Astrocyte of the hippocampus (primary cell): ENCODE measurements at regions not wholly inside any gene's neighbourhood (a gene's known extent, or its start where the extent isn't known, plus 50 kb on each side); places are given as distances from the start of the nearest gene placed in this dataset.
A peak's percentile ranks its signal among the peaks of the same experiment; 100 is the strongest.
"Not testable (repeated sequence)": the region's sequence is repeated elsewhere in the genome, so short reads cannot be mapped to it uniquely, and the experiment has no call there.

Experiments
- DNase-seq: peaks from one replicate; pipeline ENCODE4 v3.0.0; 2011; ENCODE audit warnings: low read depth, low spot score

DNA sequence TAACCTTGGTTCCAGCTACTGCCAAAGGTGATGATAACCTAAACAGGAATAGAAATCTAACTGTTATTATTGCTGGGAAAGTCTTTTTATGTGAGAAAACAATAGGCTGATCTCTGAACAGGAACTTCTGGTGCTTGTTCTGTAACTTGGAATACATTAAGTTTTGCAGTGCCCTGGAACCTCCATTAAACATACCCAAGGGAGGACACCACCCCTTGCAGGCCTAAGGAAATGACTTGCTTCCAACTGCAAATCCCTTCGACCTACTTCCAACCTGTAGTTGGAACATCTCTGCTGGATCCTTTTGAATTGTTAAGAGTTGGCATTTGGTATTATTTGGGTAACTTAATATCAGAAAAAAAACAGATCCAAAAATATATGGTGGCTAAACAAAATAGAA lies 188.4 kb upstream of the API5 start:
- DNase-seq = no peak

DNA sequence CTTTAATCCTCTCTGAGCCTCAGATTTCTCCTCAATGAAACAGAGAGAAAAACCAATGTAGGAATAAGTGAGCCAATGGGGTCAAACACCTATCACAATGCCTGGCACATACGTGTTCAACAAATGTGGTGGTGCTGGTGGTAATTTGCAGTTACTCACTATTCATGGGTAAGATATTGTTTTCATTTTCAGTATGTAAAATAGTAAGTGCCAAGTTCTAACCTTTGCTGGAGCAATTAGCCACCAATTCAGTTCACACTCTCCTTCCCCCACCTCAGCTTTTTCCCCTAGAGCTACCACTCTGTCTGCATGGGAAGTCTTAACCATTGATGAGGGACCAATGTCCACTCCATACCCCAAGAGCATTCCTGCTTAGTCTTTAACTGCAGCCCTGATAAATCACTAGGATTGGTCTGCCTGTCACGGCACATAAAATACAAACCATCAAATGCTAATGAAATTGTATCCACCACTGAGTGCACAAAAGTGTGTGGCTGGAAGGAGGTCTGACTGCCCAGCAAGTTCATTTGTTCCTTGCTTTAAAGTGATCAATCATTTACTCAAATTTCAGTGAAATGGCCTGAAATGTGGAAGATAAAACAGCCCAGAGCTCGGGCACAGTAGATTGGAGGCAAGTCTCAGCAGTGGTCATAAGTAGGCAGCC lies 187.4 kb upstream of the API5 start:
- no peak for DNase-seq

DNA sequence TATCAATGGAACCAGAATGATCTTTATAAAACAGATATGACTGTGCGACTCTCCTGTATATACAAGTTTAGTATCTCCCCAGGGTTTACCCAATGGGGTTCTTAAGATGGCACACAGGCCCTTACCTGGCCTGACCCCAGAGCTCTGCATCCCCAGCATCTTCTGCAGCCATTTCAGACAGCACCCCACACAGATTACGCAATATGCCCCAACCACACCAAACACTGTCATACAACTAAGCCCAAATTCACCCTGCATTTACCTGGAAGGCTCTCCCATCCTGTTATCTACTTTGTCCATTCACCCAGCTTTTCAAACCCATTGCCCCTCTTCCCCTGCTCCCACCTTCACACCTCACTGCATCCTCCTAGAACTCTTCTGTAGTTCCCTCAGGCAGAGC lies 182.5 kb upstream of the API5 start:
- no peak for DNase-seq

DNA sequence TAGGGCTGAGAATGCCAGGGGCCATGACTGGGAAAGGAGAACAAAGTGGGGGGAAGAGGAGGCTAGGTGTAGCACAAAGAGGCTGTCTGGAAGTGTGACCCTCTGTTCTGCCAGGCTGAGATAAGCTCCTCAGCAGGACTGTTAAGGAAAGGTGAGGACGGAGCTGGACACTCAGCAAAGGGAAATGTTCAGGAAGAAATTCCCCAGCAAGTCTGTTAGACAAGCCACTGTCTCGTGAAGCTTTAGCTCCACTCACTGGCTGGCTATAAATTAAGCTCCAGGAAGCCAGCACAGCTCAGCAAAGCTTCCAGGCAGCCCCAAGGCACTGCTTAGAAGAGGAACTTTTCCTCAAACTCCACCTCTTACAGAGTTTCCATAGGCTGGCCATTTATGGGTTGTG lies 181.2 kb upstream of the API5 start:
- DNase-seq = peak; percentile 20

DNA sequence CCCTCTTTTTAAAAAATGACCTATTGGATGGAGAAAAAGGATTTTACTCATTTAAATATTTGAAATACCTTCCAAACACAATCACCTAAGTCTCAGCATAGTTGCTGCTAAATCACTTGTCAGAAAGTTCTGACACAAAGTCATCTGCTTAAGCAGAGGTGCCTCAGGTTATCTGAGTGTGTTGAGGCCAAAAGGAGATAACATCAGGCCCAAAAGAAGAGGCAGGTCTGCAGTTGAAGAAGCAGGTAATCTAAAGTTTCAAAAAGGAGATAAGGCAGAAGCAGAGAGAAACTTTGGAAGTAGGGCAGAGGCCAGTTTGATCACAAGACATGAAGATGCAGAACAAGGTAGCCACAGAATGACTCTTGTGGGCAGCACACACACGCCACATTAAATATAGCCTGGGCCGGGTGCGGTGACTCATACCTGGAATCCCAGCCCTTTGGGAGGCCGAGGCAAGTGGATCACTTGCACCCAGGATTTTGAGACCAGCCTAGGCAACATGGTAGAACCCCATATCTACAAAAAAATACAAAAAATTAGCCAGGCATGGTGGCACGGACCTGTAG lies 175.7 kb upstream of the API5 start:
- DNase-seq = no peak

DNA sequence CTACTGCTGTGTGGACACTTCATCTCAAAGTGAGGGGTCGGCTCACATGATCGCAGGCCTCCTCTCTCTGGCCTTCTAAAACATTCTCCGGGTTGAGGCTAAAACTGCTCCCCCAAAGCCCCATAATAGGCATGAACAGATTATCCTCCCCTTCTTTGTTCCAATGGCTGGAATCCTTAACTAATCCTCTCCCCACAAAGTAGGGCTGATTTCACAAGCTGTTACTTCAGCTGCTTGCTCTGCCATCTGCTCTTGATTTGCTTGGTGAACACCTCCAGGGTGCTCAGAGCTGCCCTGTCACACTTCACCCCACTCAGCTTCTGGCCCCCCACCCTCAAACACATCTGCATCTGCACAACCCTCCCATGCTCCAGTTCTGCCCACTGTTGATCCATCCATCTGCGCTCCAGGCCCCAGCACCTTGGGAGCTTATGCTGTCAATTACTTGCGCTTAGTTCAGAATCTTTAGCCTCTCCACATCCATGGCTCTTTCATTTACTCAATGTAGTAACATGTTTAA lies 173.1 kb upstream of the API5 start:
- DNase-seq = no peak

DNA sequence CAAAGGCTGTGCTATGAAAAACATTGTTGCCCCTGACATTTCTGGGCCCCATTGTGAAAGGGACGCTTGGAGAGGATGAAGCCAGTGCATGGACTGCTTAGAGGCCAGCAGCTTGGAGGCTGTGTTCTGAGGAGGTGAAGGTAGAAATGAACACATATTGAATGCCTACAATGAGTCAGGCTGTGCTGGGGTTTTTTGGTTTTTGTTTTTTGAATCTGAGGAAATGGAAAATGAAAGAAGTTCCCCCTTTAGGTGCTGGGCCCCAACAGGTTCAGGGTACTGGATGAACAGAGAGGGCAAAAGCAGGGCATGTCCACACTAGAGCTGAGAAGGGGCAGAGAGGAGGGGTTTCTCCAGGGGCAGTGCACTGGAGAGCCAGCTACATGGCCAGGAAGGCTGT lies 166.1 kb upstream of the API5 start:
- no peak for DNase-seq

DNA sequence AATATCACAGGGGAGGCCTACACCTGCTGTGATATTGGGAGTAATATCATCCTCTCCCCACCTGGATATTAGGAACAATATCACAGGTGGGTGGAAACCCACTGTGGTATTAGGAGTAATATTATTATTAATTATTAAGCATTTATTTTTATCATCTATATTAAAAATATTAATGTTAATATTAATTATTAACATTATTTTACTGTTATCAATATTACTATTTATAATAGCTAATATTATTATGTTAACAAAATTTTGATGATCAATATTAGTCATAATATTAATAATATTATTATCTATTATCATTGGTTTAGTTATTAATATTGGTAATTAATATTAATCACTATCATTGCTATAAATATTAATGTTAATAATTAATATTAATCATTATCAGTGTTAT lies 161.1 kb upstream of the API5 start:
- DNase-seq = no peak

DNA sequence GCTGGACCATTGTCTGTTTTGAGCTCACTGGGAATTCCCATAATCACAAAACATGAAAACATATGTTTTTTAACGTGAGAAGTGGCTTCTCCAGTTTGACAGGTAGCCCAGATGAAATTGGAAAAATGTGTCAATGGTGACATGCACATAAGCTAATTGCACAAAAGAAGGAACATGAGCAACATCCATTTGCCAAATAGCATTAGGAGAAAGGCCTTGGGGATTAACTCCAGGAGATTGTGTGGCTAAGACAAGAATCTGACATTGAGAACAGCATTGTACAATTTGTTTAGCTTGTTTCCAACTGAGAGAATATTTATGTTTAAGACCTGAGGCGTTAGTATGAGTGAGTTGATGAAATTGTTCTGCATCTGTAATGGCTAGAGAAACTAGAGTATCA lies 147.0 kb upstream of the API5 start:
- DNase-seq = no peak

DNA sequence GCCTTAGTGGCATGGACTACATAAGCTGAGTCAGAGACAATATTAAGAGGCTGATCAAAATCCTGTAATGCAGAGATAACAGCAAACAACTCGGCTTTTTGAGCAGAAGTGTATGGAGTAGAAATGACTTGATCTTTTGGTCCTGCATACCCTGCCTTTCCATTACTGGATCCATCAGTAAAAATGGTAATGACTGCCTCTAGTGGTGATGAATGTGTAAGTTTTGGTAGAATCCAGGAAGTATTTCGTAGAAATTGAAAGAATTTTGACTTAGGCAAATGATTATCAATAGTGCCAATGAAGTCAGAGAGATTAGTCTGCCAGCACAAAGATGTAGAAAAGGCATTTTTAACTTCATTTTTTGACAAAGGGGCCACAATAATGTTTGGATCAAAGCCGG lies 146.4 kb upstream of the API5 start:
- not testable (repeated sequence) for DNase-seq

DNA sequence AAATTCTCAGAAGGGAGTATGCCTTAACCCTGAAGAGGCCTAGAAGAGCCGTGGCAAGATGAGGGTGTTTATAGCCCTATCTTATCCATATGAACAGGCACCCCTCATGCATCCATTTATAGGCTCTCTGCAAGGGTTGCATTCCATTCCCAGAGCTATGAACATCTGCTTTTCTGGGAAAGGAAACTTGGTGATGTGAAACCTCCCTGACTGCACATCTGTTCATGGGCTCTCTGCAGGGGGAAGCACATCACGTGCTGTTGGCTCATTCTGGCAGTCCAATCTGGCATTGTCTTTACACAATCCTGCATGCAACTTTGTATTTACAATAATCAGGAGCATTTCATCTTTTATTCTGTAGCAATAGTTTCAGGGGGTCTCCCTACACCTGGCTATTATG lies 143.6 kb upstream of the API5 start:
- not testable (repeated sequence) for DNase-seq

DNA sequence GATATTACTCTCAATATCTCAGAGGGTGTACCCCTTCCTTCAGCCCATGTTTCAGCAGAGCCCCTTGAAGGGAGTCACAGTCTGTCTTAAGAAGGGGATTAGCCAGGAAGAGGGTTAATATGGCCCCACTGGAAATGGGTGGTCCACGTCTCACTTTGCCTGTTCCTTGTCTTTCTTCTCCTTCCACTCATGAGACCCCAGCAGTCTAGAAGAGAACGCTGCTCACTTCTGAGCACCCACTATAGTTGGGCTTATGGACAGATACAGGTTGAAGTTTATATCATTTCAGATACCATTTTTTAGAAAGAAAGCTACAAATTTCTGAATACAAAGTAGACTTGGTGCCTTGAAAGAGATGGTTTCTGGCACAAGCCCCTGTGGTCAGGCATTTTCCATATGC lies 139.3 kb upstream of the API5 start:
- DNase-seq = no peak

DNA sequence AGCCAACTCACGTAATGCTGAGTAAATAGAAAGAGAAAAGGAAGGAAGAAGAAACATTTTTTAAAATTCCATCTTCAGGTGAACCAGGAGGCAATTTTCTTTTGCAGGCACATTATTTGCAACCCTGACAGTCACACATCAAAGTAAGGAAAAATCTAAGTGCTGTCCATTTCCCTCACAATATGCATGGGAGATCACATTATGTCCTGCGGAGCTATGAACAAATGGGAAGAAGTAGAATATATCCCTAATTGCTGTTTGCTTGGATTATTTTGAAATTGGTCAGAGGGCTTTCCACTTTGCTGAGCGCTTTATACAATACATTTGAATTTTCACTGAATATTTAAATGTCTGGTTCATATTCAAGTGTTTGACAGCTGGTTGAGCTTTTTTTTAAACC lies 133.8 kb upstream of the API5 start:
- no peak for DNase-seq

DNA sequence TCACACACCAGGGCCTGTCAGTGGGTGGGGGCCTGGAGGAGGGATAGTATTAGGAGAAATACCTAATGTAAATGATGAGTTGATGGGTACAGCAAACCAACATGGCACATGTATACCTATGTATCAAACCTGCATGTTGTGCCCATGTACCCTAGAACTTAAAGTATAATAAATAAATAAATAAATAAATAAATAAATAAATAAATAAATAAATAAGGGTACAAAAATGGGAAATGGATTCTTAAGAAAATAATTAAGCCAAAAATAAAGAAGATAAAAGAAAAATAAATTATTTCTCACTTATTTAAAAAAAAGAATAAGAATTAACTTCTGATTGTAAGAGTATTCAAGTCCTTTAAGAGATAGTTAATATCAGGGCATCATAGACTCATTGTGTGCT lies 117.3 kb upstream of the API5 start:
- not testable (repeated sequence) for DNase-seq

DNA sequence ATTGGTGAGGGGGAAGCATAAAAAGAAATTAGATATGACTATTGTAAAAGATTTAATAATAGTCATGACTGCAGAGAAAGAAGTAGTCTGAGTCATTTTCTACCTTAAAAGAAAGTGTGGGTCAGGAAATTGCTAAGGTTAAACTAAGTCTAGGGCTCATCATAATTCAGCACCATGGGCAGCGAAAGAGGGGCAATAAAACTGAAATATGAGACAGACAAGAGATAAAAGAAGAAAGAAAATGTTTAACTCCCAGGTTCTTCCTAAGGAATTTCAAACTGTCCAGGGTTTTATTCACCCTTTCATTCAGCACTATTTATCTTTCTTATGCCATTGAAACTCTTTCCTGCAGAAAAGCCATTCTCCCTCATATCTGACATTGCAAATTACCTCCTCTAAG lies 114.4 kb upstream of the API5 start:
- no peak for DNase-seq

DNA sequence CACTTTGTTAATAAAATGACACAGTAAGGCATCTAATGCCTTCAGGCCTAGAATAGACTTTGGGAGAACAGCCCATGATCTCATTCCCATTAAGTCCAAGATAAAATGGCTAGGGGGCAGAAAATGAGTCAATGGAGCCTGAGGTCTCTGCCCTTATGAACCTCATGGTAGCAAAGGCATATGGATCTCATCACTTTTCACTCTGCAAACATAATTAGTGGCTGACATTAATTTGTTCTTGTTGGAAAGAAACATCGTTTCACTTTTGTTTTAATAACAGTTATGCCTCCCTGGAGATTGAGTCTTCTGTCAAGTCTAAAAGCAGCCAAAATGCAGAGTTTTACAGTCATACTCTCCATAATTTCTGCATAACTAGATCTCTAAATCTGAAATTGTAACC lies 111.8 kb upstream of the API5 start:
- no peak for DNase-seq

DNA sequence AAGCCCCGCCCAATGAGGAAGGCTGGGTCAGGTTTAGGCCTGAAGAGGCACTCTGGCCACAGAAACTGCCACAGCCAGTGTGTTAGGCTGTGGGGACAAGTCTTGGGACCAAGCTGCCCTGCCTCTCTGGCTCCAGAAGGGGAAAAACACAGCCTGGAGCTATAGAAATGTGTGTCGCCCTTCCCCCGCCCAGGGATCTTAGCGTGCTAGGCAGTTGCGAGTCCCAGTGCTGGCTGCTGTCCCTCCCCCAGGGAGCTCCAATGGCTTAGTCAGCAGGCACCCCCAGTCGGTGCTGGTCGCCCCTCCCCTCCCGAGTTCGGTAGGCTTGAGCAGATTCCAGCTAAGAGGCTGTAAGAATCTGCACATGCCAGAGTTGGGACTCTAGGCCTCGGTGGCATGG lies 99.5 kb upstream of the API5 start:
- no peak for DNase-seq

DNA sequence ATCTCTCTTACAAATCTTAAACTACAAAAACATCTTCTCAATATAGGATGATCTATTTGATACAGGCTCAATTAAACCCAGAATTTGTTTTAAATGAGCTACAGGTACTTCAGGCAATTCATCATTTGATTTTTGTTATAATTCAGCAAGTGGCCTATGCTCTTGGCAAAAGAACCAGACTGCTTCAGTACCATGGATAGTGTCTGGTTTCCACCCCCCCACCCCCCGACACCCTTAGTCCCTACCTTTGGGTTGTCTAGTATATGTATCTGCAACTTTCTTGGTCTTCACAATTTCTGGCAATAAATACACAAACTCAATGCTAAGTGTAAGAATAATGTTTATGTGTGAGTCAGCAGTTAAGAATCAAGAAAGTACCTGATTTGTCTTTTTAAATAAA lies 97.3 kb upstream of the API5 start:
- DNase-seq = no peak

DNA sequence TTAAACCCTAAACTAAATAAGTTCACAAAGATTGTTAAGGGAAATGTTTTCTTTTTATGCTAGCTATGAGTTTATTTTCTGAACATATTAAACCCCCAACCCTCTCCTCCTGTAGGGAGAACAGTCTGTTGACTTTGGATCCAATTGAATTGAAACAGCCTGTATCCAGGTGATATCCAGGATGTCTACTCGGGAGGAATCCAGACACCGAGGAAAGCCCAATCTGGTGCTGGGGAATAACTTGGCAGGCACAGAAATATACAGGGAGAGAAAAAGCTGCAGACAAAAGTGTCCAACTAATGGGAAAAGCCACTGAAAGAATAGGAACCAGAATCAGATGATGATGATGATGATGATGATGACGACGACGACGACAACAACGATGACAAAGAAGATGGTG lies 93.9 kb upstream of the API5 start:
- DNase-seq = no peak

DNA sequence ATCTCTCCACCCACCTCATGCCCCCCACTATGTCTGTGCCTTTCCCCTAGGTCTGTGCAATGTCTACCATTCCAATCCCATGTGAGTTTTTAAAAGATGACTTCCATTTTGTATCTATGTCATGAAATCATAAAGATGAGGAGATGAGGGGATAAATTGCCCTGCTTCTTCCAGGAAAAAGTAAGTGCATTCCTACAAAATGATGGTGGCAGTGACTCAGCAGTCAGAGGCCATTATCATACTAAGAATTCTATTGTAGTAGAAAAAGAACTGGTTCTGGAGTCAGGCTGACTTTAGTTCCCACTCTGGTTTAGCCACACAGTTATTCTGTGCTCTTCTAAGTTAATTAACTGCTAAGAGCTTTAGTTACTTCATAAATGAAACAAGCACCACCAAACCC lies 89.6 kb upstream of the API5 start:
- peak; percentile 40 for DNase-seq

DNA sequence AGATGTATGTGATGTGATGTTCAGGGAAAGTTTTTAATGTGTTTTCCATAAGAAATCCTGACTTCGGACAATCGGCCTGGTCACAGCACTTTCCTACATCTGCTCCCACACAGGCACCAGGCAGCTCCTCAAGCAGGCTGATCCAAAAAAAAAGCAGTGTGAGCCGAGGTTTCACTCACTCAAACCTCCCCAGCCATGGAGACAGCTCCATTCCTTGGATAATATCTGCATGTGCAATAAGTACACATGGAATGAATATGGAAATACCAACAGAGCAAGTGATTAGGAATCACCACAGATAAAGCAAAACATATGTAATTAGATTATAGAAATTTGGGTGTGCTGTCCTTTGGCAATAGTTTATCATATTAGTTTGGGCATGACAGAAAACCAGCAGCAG lies 88.8 kb upstream of the API5 start:
- no peak for DNase-seq

DNA sequence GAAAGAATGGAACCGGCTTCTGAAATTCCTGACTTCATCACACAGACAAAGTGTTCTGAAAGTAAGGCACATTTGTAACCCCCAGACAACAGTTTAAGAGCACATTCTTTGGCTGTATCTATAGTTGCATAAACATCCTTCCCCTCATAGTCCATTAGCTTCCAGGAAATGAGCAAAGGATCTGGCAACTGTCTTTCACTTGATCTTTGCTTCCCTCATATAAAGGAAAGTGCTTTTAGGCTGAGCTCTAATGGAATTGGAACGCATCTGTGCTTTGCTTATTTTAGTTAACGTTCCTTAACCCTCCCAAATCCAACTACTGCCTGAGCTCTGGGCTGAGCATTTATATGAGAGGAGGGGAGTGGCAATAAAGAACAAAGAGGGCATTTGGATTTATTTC lies 76.9 kb upstream of the API5 start:
- no peak for DNase-seq

DNA sequence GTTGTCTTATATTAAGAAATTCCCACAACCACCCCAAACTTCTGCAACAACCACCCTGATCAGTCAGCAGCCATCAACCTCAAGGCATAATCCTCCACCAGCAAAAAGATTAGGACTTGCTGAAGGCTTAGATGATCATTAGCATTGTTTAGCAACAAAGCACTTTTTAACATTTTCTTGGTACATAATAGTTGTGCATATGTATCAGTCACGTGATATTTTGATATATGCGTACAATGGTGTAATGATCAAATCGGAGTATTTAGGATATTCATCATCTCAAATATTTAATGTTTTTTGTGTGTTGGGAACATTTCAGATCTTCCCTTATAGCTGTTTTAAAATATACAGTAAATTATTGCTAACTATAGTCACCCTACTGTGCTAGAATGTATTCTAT lies 73.5 kb upstream of the API5 start:
- no peak for DNase-seq

DNA sequence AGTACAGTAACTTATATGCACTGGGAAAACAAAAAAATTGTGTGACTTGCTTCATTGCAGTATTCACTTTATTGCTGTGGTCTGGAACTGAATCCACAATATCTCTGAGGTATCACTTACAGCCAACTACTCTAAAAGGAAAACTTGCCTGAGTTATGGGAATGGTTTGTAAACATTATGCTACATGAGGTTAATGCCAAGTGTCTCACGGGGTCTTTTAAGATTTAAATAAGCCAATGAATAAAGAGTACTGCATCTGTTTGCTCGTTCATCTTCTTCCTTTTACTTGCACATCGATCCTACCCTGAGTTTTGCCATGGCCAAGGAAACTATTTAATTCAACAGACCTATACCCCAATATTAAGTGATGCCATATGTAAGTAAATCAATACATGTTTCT lies 72.0 kb upstream of the API5 start:
- DNase-seq = no peak
